ENCODE measurements at regions not wholly inside any gene's neighbourhood (a gene's known extent, or its start where the extent isn't known, plus 50 kb on each side); places are given as distances from the start of the nearest gene placed in this dataset.

DNA sequence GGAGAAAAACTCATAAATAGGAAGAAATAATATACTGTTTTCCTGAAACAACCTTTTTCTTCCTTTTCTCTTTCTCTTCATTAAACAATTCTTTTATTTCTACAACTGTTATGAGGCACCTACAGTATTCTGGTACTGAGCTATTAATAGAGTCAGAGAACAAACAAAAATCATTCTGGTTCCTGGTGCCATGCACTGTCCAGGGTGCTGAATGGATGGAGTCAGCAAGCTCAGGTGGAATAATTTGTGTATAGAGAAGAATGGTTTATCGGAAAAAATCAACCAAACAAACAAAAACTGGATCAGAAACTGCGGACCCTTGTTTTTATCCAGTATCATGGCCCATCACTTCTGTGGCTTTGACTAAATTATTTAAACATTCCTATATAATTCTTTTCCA, 430.3 kb upstream of the GOT2 start:
- H3K9me3 ChIP-seq (ENCODE audit: low read depth): no peaks in the 10 kb centered on the region
- H3K27ac ChIP-seq: no peak overlapping the region
- no peaks in the 10 kb centered on the region for H3K4me1 ChIP-seq (ENCODE audit: insufficient read depth)
- no peaks in the 10 kb centered on the region for H3F3A ChIP-seq (ENCODE audit: insufficient read depth)
- in situ Hi-C loops (cut with MboI): no loop called here
- H3K27me3 ChIP-seq (replicated peaks; ENCODE audit: insufficient read depth): no peaks in the 10 kb centered on the region
- no peak overlapping the region for H3K4me2 ChIP-seq (ENCODE audit: unreplicated experiment)
- H3K79me2 ChIP-seq (ENCODE audit: insufficient read depth): no peaks in the 10 kb centered on the region
- H3K4me3 ChIP-seq: no peak overlapping the region
- WGBS, 2 experiments (ENCODE audit: low coverage in 1 of 2, low lambda C conversion rate in 2 of 2, missing lambda C conversion rate in 2 of 2): 21 to 47% methylated on average over 2 of the region's 2 CpGs
- H4K20me1 ChIP-seq (ENCODE audit: insufficient read depth): no peaks in the 10 kb centered on the region
- peak; percentile 8 for DNase-seq
- H2AFZ ChIP-seq: no peak overlapping the region
- no peaks in the 10 kb centered on the region for H3K9me2 ChIP-seq (ENCODE audit: insufficient read depth)
- H3K9ac ChIP-seq: no peak overlapping the region
- no peak for TF ChIP-seq EZH2phosphoT487 (IDR thresholded peaks at IDR 0.05; ENCODE audit: insufficient read depth, low read depth)
- TF ChIP-seq EZH2 (IDR thresholded peaks at IDR 0.05; ENCODE audit: insufficient read depth, poor library complexity, severe bottlenecking): no peak
- H3K36me3 ChIP-seq (ENCODE audit: low read depth): no peaks in the 10 kb centered on the region

DNA sequence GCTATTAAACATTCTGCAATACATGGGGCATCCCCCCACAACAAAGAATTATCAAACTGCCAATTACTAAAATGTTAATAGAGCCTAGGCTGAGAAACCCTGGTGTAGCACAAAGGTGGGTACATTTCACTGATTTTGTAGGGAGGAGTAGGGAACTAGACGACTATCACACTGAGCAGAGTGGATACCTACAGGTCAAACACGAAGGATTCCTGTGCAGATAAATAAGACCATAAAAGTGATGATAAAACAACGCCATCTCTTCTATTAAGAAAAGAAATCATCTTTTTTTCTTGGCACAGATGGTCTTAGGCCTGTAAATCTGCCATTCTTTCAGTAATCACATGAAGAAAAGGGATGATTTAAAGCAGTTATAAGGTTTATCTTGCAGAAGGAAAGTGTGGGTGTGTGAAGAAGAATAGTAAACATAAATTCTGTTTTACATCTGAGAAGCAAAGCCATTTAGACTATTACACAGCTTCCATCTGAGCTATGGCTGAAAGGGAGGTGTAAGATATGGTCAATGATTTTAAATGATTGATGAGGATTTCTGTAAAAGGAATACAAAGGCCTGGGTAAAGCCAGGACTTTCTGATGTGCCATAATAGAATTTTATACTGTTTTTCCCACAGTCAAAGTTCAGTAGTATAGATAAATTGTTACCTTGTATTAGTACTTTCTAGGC, 429.4 kb upstream of the GOT2 start:
- H3K27me3 ChIP-seq (replicated peaks; ENCODE audit: insufficient read depth): no peaks in the 10 kb centered on the region
- no peaks in the 10 kb centered on the region for H3K9me3 ChIP-seq (ENCODE audit: low read depth)
- no peak overlapping the region for H2AFZ ChIP-seq
- no peak overlapping the region for H3K4me3 ChIP-seq
- H3K9me2 ChIP-seq (ENCODE audit: insufficient read depth): no peaks in the 10 kb centered on the region
- H4K20me1 ChIP-seq (ENCODE audit: insufficient read depth): no peaks in the 10 kb centered on the region
- in situ Hi-C loops (cut with MboI): no loop called here
- DNase-seq: no peak
- no peaks in the 10 kb centered on the region for H3K36me3 ChIP-seq (ENCODE audit: low read depth)
- no peaks in the 10 kb centered on the region for H3K4me1 ChIP-seq (ENCODE audit: insufficient read depth)
- H3K9ac ChIP-seq: no peak overlapping the region
- no peaks in the 10 kb centered on the region for H3K79me2 ChIP-seq (ENCODE audit: insufficient read depth)
- H3K4me2 ChIP-seq (ENCODE audit: unreplicated experiment): no peak overlapping the region
- 1 to 5% methylated on average over 3 of the region's 3 CpGs for WGBS, 2 experiments (ENCODE audit: low coverage in 1 of 2, low lambda C conversion rate in 2 of 2, missing lambda C conversion rate in 2 of 2)
- H3F3A ChIP-seq (ENCODE audit: insufficient read depth): no peaks in the 10 kb centered on the region
- TF ChIP-seq EZH2phosphoT487 (IDR thresholded peaks at IDR 0.05; ENCODE audit: insufficient read depth, low read depth): no peak
- TF ChIP-seq EZH2 (IDR thresholded peaks at IDR 0.05; ENCODE audit: insufficient read depth, poor library complexity, severe bottlenecking): no peak
- H3K27ac ChIP-seq: no peak overlapping the region

DNA sequence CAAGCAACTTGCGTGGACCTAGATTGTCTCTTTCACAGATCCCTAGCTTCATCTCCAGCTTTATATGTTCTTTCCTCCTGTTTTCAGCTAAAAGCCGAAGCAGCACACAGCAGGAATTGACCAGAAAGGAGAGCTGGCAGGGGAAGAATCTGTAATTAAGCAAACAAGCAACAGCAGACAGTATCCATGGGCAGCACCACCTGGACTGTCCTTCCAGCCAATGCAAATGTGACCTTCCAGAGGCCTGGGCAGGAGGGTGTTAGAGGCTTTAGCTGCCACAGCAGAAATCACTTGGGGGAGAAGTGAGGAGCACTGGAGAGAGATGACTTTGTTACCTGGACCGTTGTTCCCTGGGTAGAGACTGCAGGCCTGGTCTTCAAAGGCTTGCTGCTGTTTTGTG, 427.6 kb upstream of the GOT2 start:
- TF ChIP-seq EZH2 (IDR thresholded peaks at IDR 0.05; ENCODE audit: insufficient read depth, poor library complexity, severe bottlenecking) (no peak), EZH2phosphoT487 (IDR thresholded peaks at IDR 0.05; ENCODE audit: insufficient read depth, low read depth) (no peak)
- Histone ChIP-seq H3K27me3 (replicated peaks; ENCODE audit: insufficient read depth) (no peaks in the 10 kb centered on the region), H4K20me1 (ENCODE audit: insufficient read depth) (no peaks in the 10 kb centered on the region), H3F3A (ENCODE audit: insufficient read depth) (no peaks in the 10 kb centered on the region), H3K27ac (no peak overlapping the region), H3K9me2 (ENCODE audit: insufficient read depth) (no peaks in the 10 kb centered on the region), H3K4me3 (no peak overlapping the region), H3K4me2 (ENCODE audit: unreplicated experiment) (no peak overlapping the region), H2AFZ (no peak overlapping the region), H3K79me2 (ENCODE audit: insufficient read depth) (no peaks in the 10 kb centered on the region), H3K9me3 (ENCODE audit: low read depth) (no peaks in the 10 kb centered on the region), H3K9ac (no peak overlapping the region), H3K4me1 (ENCODE audit: insufficient read depth) (no peaks in the 10 kb centered on the region), H3K36me3 (ENCODE audit: low read depth) (no peaks in the 10 kb centered on the region)
- WGBS, 2 experiments (ENCODE audit: low coverage in 1 of 2, low lambda C conversion rate in 2 of 2, missing lambda C conversion rate in 2 of 2): 31 to 35% methylated on average over 3 of the region's 3 CpGs
- in situ Hi-C loops (cut with MboI): no loop called here
- DNase-seq: no peak

DNA sequence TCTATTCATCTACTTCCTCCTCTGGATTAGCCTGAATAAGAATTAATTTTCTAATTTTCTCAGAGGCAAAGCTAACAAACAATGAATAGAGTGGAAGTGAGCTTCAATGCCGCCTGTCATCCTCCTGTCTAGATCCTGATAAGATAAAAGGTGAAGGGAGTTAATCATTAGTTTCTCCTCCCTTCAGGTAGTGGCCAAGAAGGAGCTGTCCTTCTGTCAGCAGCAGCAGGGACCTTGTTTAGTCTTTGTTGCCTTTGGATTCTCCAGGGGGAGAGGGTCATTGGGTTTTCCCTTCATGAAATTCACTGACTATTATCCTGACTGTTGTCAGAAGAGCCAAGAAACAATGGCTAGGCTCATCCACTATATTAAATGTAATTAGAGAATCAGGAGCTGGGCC, 420.2 kb upstream of the GOT2 start:
- H3K36me3 ChIP-seq (ENCODE audit: low read depth): no peaks in the 10 kb centered on the region
- H3K9ac ChIP-seq: no peak overlapping the region
- no peak for TF ChIP-seq EZH2phosphoT487 (IDR thresholded peaks at IDR 0.05; ENCODE audit: insufficient read depth, low read depth)
- no peak overlapping the region for H2AFZ ChIP-seq
- H3K79me2 ChIP-seq (ENCODE audit: insufficient read depth): no peaks in the 10 kb centered on the region
- no peak overlapping the region for H3K27ac ChIP-seq
- H3K4me1 ChIP-seq (ENCODE audit: insufficient read depth): no peaks in the 10 kb centered on the region
- DNase-seq: no peak
- no peaks in the 10 kb centered on the region for H3K27me3 ChIP-seq (replicated peaks; ENCODE audit: insufficient read depth)
- no peaks in the 10 kb centered on the region for H4K20me1 ChIP-seq (ENCODE audit: insufficient read depth)
- 13 to 17% methylated on average over 1 of the region's 1 CpG for WGBS, 2 experiments (ENCODE audit: low coverage in 1 of 2, low lambda C conversion rate in 2 of 2, missing lambda C conversion rate in 2 of 2)
- H3F3A ChIP-seq (ENCODE audit: insufficient read depth): no peaks in the 10 kb centered on the region
- no peak overlapping the region for H3K4me3 ChIP-seq
- no peaks in the 10 kb centered on the region for H3K9me3 ChIP-seq (ENCODE audit: low read depth)
- H3K4me2 ChIP-seq (ENCODE audit: unreplicated experiment): no peak overlapping the region
- no peaks in the 10 kb centered on the region for H3K9me2 ChIP-seq (ENCODE audit: insufficient read depth)
- in situ Hi-C loops (cut with MboI): no loop called here

DNA sequence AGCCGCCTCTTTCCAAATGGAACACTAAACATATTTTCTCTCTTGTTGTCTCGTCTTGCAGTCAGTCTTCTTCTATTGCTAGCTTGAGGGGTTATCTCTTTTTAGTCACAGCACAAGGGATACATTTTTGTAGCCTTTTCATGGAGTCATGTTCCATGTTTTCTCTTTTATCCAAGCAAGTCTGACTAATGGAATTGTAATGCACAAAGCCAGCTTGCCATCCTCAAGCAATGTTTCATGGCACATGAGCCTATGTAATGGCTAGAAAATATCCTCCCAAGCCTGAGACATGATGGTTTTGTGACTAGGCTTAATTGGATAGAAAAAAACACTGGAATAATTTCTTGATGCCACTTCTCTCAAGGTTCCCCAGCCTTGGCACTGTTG, 414.6 kb upstream of the GOT2 start:
- Histone ChIP-seq H3K4me2 (ENCODE audit: unreplicated experiment) (no peak overlapping the region), H2AFZ (no peak overlapping the region), H3K4me3 (no peak overlapping the region), H3K9me3 (ENCODE audit: low read depth) (no peaks in the 10 kb centered on the region), H3K27ac (no peak overlapping the region), H3K9me2 (ENCODE audit: insufficient read depth) (no peaks in the 10 kb centered on the region), H3F3A (ENCODE audit: insufficient read depth) (no peaks in the 10 kb centered on the region), H3K27me3 (replicated peaks; ENCODE audit: insufficient read depth) (no peaks in the 10 kb centered on the region), H3K9ac (no peak overlapping the region), H4K20me1 (ENCODE audit: insufficient read depth) (no peaks in the 10 kb centered on the region), H3K4me1 (ENCODE audit: insufficient read depth) (no peaks in the 10 kb centered on the region), H3K79me2 (ENCODE audit: insufficient read depth) (no peaks in the 10 kb centered on the region), H3K36me3 (ENCODE audit: low read depth) (no peaks in the 10 kb centered on the region)
- WGBS, 2 experiments (ENCODE audit: low coverage in 1 of 2, low lambda C conversion rate in 2 of 2, missing lambda C conversion rate in 2 of 2): 0% methylated on average over 2 of the region's 2 CpGs
- TF ChIP-seq EZH2 (IDR thresholded peaks at IDR 0.05; ENCODE audit: insufficient read depth, poor library complexity, severe bottlenecking): no peak
- no peak for TF ChIP-seq EZH2phosphoT487 (IDR thresholded peaks at IDR 0.05; ENCODE audit: insufficient read depth, low read depth)
- no peak for DNase-seq
- in situ Hi-C loops (cut with MboI): no loop called here
